Suprapubic skin (tissue), 3 donors: ENCODE measurements at regions not wholly inside any gene's neighbourhood (a gene's known extent, or its start where the extent isn't known, plus 50 kb on each side); places are given as distances from the start of the nearest gene placed in this dataset.

ENCODE experiments used
- CTCF ChIP-seq, 2 donors: fragments of 200-600 bp in 1 of 2; fragments of 450-650 bp in 1 of 2; sonication (generic) in 1 of 2; IDR thresholded peaks; one replicate each; pipeline ENCODE4 v1.5.1; 2016 to 2019; ENCODE audit warnings: antibody characterized with exemption in 2 of 2, mild to moderate bottlenecking in 1 of 2, moderate library complexity in 1 of 2
- POLR2A ChIP-seq, 2 donors: fragments of 450-650 bp; IDR thresholded peaks; one replicate each; pipeline ENCODE4 v1.6.1; 2017; ENCODE audit warnings: antibody characterized with exemption in 2 of 2, mild to moderate bottlenecking in 2 of 2, moderate library complexity in 2 of 2

GRCh38 chr2:75356865-75357264 lies 157.5 kb upstream of the TACR1 start:
- TF ChIP-seq POLR2A (IDR thresholded peaks at IDR 0.05) (no peak), CTCF (IDR thresholded peaks at IDR 0.05) (no peak)
